ENCODE measurements at regions not wholly inside any gene's neighbourhood (a gene's known extent, or its start where the extent isn't known, plus 50 kb on each side); places are given as distances from the start of the nearest gene placed in this dataset.

GRCh38 chr2:67970071-67970470, 92.7 kb downstream of the C1D start:
- no peak overlapping the region for H3K4me3 ChIP-seq (ENCODE audit: low read depth, low read length)
- no peak for TF ChIP-seq CTCF (IDR thresholded peaks at IDR 0.05; ENCODE audit: borderline replicate concordance, insufficient read depth, low read depth, low read length)

GRCh38 chr2:67970542-67970941, 92.3 kb downstream of the C1D start:
- TF ChIP-seq CTCF (IDR thresholded peaks at IDR 0.05; ENCODE audit: borderline replicate concordance, insufficient read depth, low read depth, low read length) = no peak
- H3K4me3 ChIP-seq (ENCODE audit: low read depth, low read length) = no peak overlapping the region

- no peak for TF ChIP-seq CTCF (IDR thresholded peaks at IDR 0.05; ENCODE audit: borderline replicate concordance, insufficient read depth, low read depth, low read length)
- H3K4me3 ChIP-seq (ENCODE audit: low read depth, low read length) = no peak overlapping the region
These were observed 88.0 kb downstream of the C1D start for GRCh38 chr2:67974559-67975430.

GRCh38 chr2:67977464-67977863, 85.3 kb downstream of the C1D start:
- H3K4me3 ChIP-seq (ENCODE audit: low read depth, low read length) = no peak overlapping the region
- no peak for TF ChIP-seq CTCF (IDR thresholded peaks at IDR 0.05; ENCODE audit: borderline replicate concordance, insufficient read depth, low read depth, low read length)

GRCh38 chr2:67982956-67983355, 79.8 kb downstream of the C1D start:
- H3K4me3 ChIP-seq (ENCODE audit: low read depth, low read length) = no peak overlapping the region
- no peak for TF ChIP-seq CTCF (IDR thresholded peaks at IDR 0.05; ENCODE audit: borderline replicate concordance, insufficient read depth, low read depth, low read length)

GRCh38 chr2:67984600-67984999, 78.2 kb downstream of the C1D start:
- H3K4me3 ChIP-seq (ENCODE audit: low read depth, low read length) = no peak overlapping the region

More at GRCh38 chr2:67984600-67984999, 78.2 kb downstream of the C1D start:
- no peak for TF ChIP-seq CTCF (IDR thresholded peaks at IDR 0.05; ENCODE audit: borderline replicate concordance, insufficient read depth, low read depth, low read length)
